HG03066 (cell line): ENCODE measurements at regions not wholly inside any gene's neighbourhood (a gene's known extent, or its start where the extent isn't known, plus 50 kb on each side); places are given as distances from the start of the nearest gene placed in this dataset.

Experiments used
- ATAC-seq: cut with Tn5 transposase; IDR thresholded peaks from one replicate; pipeline ENCODE4 v1.9.1; 2021; ENCODE audit warnings: low read depth; ENCODE audit not compliant: unreplicated experiment

DNA sequence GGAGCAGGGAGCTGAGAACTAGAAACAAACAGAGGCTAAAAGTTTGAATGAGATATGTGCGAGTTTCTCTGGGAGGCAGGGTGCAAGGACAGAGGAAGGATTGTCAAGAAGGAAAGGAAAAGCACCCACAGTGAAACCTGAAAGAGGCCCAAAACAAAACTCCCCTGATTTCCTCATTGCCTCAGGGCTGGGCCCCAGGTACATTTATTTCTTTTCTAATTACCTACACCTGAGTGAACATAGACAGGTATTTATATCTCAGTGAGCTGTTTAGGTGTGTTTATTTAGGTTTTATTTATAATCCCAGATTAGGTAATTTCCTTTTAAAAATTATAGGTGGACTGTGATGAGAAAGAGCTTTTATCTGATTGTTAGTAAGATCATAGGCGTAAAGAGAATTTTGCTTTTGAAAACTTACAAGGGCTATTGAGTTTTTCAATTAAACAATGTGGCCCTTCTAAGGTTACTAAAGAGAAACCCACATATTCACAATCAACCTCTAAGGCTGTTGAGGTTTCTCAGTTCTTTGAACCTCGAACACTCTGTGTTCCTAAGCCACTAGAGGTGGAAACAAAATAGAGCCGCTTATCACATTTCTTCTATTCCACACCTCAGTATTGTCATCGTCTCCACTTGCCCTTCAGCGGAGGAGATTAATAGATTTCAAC lies 344.8 kb downstream of the ZNF608 start:
- ATAC-seq = no peak

GRCh38 chr5:124399426-124399961 lies 346.9 kb downstream of the ZNF608 start:
- no peak for ATAC-seq

DNA sequence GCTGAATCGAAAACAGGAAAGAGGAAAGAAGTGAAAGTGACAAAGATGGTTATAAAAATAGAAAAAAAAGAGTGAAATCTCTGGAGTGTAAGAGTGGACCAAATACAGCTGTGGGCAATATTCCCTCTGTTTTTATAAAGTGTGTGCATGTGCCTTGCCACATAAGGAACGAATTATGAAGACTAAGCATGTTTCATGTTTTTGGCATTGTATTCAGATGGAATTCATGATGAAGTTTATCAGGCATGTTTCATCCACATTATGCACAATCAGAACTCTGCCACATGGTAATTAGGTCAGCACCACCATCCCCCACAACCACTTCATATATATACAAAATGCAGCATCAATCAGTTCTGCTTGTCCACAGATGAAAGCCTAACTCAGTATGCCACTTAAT lies 348.0 kb downstream of the ZNF608 start:
- ATAC-seq = no peak

- no peak for ATAC-seq
Measured at GRCh38 chr5:124397317-124397716, 349.1 kb downstream of the ZNF608 start.

- ATAC-seq = no peak
Measured at GRCh38 chr5:124395926-124396325, 350.5 kb downstream of the ZNF608 start.

GRCh38 chr5:124395287-124395686 lies 351.2 kb downstream of the ZNF608 start:
- ATAC-seq = no peak

DNA sequence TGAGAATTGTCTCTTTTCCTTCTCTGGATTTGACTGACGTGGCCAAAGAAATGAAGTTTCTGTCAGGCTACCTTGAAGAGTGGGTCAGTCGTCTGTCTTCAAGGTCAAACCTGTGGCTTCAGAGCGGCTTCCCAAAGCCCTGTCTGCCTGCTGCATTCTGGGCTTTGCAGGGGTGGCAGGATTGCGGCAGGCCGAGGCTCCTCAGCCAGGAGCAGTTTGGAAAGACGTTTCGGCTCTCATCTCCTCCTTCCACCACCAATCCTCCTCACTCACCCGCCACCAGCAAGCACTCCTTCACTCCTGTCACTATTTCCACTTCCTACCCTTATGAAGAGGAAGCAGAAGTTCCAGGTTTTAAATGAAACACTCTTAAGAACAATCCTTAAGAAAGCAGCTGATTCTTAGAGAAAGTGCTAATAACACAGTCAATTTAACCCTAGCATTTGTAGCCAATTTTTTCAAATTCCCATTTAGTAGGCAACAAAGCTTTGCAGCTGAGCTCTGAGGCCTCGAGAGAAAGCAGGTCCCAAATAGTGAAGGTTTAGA lies 351.7 kb downstream of the ZNF608 start:
- ATAC-seq = no peak

GRCh38 chr5:124393584-124394379 lies 352.7 kb downstream of the ZNF608 start:
- no peak for ATAC-seq

GRCh38 chr5:124383693-124384092 lies 362.7 kb downstream of the ZNF608 start:
- no peak for ATAC-seq

GRCh38 chr5:124377386-124377785 lies 369.1 kb downstream of the ZNF608 start:
- ATAC-seq = no peak

DNA sequence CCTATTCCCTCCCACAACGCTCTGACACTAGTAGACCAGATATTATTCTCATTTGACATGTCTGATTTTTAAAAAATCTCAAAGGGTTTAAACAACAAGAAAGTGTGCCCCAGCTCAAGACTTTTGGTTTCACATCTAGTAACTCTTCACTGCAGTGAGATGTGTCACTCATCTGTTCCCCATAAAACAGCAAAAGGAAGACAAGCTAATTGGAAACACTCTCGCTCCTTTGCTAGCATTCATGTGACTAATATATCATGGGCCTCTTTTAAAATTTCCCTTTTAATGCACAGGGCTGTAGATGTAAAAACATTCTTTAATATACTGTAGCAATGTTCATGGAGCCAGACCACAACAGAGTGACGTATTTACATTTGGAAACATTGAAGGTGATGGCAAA lies 372.6 kb downstream of the ZNF608 start:
- ATAC-seq = no peak

- no peak for ATAC-seq
Measured at GRCh38 chr5:124372457-124372856, 374.0 kb downstream of the ZNF608 start.

DNA sequence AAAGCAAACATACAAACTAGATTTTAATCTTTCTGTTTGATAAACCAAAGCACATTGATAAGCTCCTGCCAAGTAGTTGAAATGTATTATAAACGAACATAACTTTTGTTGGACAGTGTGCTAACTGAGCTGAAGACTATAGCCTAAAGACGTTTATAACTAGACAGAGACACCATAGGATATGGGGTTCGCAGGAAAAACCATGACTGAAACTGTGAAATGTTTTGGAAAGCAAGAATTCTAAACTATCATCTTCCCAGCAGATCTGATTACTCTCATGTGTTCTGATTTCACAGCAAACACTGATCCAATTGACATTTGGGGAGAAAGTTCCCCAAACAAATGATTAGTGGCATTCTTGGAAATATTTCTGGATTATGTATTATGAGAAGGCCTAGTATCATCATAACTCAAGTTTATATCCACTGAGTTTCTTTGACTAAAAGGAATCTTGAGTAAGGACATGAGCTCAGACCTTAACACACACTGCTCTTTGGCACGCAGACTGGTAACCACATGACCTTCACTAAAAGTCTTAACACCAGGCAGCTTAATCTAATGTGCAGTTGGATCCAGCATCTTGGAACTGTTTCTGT lies 375.2 kb downstream of the ZNF608 start:
- no peak for ATAC-seq

- ATAC-seq = no peak
Measured at GRCh38 chr5:124370601-124371000, 375.8 kb downstream of the ZNF608 start.

DNA sequence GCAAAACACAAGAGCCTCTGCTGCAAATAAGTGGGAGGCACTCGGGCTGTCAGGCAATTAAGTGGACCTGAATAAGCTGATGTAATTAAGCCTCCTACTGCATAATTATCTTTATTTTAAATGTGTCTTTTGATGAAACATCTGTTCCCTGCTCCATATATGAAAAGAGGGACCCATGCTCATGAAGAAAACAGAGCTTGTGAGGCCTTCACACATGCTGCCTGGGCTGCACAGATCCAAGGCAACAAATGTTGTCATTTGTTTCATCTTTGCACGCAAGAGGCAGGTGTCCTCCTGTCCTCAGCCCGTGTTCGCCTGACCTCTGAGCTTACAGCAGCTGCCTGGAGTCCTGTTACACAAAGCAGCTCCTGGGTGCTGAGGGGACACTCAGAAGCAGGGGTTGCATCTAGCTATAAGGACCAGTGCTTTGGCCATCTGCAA lies 381.1 kb downstream of the ZNF608 start:
- ATAC-seq = no peak

- no peak for ATAC-seq
Measured at GRCh38 chr5:124355928-124356327, 390.5 kb downstream of the ZNF608 start.

DNA sequence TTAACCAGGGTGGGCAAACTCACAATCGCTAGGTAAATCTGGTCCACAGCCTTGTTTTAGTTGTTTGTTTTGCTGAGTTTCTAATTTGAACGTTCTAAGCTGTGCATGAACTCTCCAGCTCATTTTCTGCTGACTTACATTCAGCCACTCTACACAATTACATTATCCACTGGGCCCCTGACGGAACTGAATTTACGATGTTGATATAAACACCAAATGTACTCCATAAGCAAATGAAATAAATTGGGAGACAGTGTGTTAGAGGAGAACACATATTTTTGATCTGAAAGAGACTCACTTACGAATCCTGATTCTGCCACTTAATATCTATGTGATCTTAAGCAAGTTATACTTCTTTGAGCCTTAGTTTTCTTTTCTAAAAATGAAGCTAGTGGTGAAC lies 393.4 kb downstream of the ZNF608 start:
- ATAC-seq = no peak

- ATAC-seq = no peak
Measured at GRCh38 chr5:124352312-124352711, 394.1 kb downstream of the ZNF608 start.

DNA sequence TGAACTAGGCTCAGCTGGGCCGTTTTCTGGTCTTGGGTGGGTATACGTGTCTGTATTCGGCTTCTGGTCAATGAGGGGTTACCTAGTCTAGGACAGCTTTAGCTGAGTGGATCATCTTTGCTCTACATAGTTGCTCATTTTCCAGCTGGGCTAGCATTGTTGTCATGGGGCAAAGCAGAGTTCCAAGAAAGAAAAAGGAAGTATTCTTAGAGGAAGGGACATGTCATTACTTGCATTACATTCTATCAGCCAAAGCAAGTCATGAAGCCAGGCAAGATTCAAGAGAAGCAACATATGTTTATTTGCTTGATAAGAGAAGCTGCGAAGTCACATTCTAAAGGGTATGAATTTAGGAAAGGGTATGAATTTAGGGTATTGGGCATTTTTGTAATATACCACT lies 396.5 kb downstream of the ZNF608 start:
- ATAC-seq = no peak

DNA sequence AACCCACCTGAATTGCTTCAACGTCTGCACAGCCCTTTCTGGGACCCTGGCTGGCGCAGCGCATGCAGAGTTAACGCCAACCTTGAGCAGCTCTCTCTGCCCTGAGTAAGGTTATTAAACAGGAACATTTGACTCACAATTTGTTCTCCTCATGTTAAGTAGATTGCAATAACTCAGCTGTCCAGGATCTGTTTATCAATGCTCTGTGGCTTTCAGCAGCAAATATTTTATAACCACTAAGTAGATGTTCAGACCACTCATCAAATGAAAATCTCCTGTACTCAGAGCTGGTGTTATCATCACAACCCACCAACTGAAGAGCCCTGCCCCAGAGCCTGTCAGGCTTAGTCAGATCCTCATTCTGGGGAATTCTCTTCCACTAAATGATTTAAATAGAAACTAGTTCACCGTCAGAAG lies 403.0 kb downstream of the ZNF608 start:
- no peak for ATAC-seq

- no peak for ATAC-seq
Measured at GRCh38 chr5:124342986-124343385, 403.5 kb downstream of the ZNF608 start.
